Activated B cell treated with CpG ODN at 0.5 μM for 24 hours (primary cell): ENCODE measurements at regions not wholly inside any gene's neighbourhood (a gene's known extent, or its start where the extent isn't known, plus 50 kb on each side); places are given as distances from the start of the nearest gene placed in this dataset.

Experiments
- ATAC-seq: fragments of 200-7000 bp; cut with Tn5 transposase; one replicate; pipeline ENCODE4 v1.10.0; 2021; ENCODE audit warnings: low read depth, mild to moderate bottlenecking, moderate library complexity
- CTCF ChIA-PET: fragments of 350-600 bp; sonication (Branson Sonifier 250); formaldehyde crosslinking; loops from one replicate; lab custom pipeline; 2021; ENCODE audit warnings: antibody characterized with exemption; lab: Charles Lee
- POLR2A ChIA-PET: fragments of 350-600 bp; sonication (Branson Sonifier 250); formaldehyde crosslinking; loops from one replicate; lab custom pipeline; 2021; ENCODE audit warnings: antibody characterized with exemption; lab: Charles Lee
- DNase-seq: peaks from one replicate; pipeline ENCODE4 v3.0.0; 2022
- H3K27ac Mint-ChIP-seq: one replicate; pipeline ENCODE4 v1.8.0; 2020; ENCODE audit warnings: mixed read lengths
- H3K27me3 Mint-ChIP-seq: one replicate; pipeline ENCODE4 v1.8.0; 2021; ENCODE audit warnings: mixed read lengths
- H3K36me3 Mint-ChIP-seq: one replicate; pipeline ENCODE4 v1.8.0; 2021; ENCODE audit warnings: low read depth, mixed read lengths
- H3K4me1 Mint-ChIP-seq: one replicate; pipeline ENCODE4 v1.8.0; 2021; ENCODE audit warnings: mixed read lengths
- H3K4me3 Mint-ChIP-seq: one replicate; pipeline ENCODE4 v1.8.0; 2020; ENCODE audit warnings: mild to moderate bottlenecking, mixed read lengths
- H3K9me3 Mint-ChIP-seq: one replicate; pipeline ENCODE4 v1.8.0; 2020; ENCODE audit warnings: mixed read lengths
- CTCF ChIP-seq: fragments of 200-600 bp; IDR thresholded peaks from one replicate; pipeline ENCODE4 v1.8.0; 2022; ENCODE audit warnings: antibody characterized with exemption, mild to moderate bottlenecking
- intact Hi-C: fragments of 100-400 bp; cut with micrococcal nuclease; formaldehyde crosslinking; loops from one replicate; pipeline ENCODE4 v1.15.1; 2024

- Mint-ChIP-seq H3K9me3 (no peaks in the 10 kb centered on the region), H3K27ac (no peak overlapping the region), H3K4me3 (no peak overlapping the region), H3K27me3 (no peaks in the 10 kb centered on the region), H3K4me1 (no peaks in the 10 kb centered on the region), H3K36me3 (no peaks in the 10 kb centered on the region)
- ATAC-seq, result no peak
- no peak for TF ChIP-seq CTCF
- DNase-seq, result no peak
- ChIA-PET POLR2A (no interaction called here), CTCF (no interaction called here)
- intact Hi-C loops, result no loop called here
Measured at GRCh38 chr3:25119682-25120081, 308.4 kb upstream of the RARB start.

GRCh38 chr3:25120665-25121064 lies 307.4 kb upstream of the RARB start:
- ATAC-seq, result no peak
- H3K36me3 Mint-ChIP-seq, result no peaks in the 10 kb centered on the region
- DNase-seq, result no peak
- H3K27me3 Mint-ChIP-seq, result no peaks in the 10 kb centered on the region
- ChIA-PET CTCF (no interaction called here), POLR2A (no interaction called here)
- H3K4me3 Mint-ChIP-seq, result no peak overlapping the region
- no peaks in the 10 kb centered on the region for H3K4me1 Mint-ChIP-seq
- peaks cover 2% of the 10 kb centered on the region for H3K9me3 Mint-ChIP-seq
- H3K27ac Mint-ChIP-seq, result no peak overlapping the region
- intact Hi-C loops, result no loop called here
- TF ChIP-seq CTCF, result no peak

GRCh38 chr3:25125201-25125600 lies 302.9 kb upstream of the RARB start:
- Mint-ChIP-seq H3K4me3 (no peak overlapping the region), H3K27me3 (no peaks in the 10 kb centered on the region), H3K27ac (no peak overlapping the region), H3K36me3 (no peaks in the 10 kb centered on the region), H3K4me1 (no peaks in the 10 kb centered on the region), H3K9me3 (peaks cover 7% of the 10 kb centered on the region)
- DNase-seq (no peak), ATAC-seq (no peak)
- POLR2A ChIA-PET, result no interaction called here
- TF ChIP-seq CTCF, result no peak
- CTCF ChIA-PET, result no interaction called here
- intact Hi-C loops, result no loop called here

GRCh38 chr3:25128735-25129134 lies 299.3 kb upstream of the RARB start:
- Mint-ChIP-seq H3K27ac (no peak overlapping the region), H3K36me3 (no peaks in the 10 kb centered on the region), H3K27me3 (no peaks in the 10 kb centered on the region), H3K4me3 (no peak overlapping the region), H3K4me1 (no peaks in the 10 kb centered on the region), H3K9me3 (peaks cover 10% of the 10 kb centered on the region)
- CTCF ChIA-PET, result no interaction called here
- DNase-seq (no peak), ATAC-seq (no peak)
- TF ChIP-seq CTCF, result no peak
- POLR2A ChIA-PET, result no interaction called here
- intact Hi-C loops, result no loop called here

GRCh38 chr3:25130724-25131520 lies 297.1 kb upstream of the RARB start:
- no peak for ATAC-seq
- H3K27me3 Mint-ChIP-seq, result no peaks in the 10 kb centered on the region
- no peaks in the 10 kb centered on the region for H3K4me1 Mint-ChIP-seq
- intact Hi-C loops, result no loop called here
- POLR2A ChIA-PET, result no interaction called here
- no peak for TF ChIP-seq CTCF
- no peak for DNase-seq
- H3K4me3 Mint-ChIP-seq, result no peak overlapping the region
- H3K9me3 Mint-ChIP-seq, result peaks cover 8% of the 10 kb centered on the region
- no peaks in the 10 kb centered on the region for H3K36me3 Mint-ChIP-seq
- CTCF ChIA-PET, result no interaction called here
- H3K27ac Mint-ChIP-seq, result no peak overlapping the region
